Neural cell (in vitro differentiated cells): ENCODE measurements at regions not wholly inside any gene's neighbourhood (a gene's known extent, or its start where the extent isn't known, plus 50 kb on each side); places are given as distances from the start of the nearest gene placed in this dataset.

Source experiments
- H2AFZ ChIP-seq: fragments of 200-600, 300-800 bp; sonication (generic), shearing (Covaris generic); 2 replicates; pipeline ENCODE4 v1.6.0; 2014; ENCODE audit warnings: low read depth, mild to moderate bottlenecking, antibody characterized with exemption, low read length, moderate library complexity
- H3F3A ChIP-seq: fragments of 200-600 bp; shearing (Covaris generic); 2 replicates; pipeline ENCODE4 v1.6.1; 2016; ENCODE audit warnings: mild to moderate bottlenecking, moderate library complexity, mixed read lengths, antibody characterized with exemption, low read length; ENCODE audit not compliant: insufficient read depth, poor library complexity, severe bottlenecking
- H3K27ac ChIP-seq: fragments of 200-600, 300-800 bp; sonication (generic), shearing (Covaris generic); 2 replicates; pipeline ENCODE4 v1.5.1; 2014; ENCODE audit warnings: mild to moderate bottlenecking, low read length, moderate library complexity
- H3K27me3 ChIP-seq: fragments of 300-800, 200-600 bp; sonication (generic), shearing (Covaris generic); 2 replicates; pipeline ENCODE4 v1.6.0; 2014; ENCODE audit warnings: mild to moderate bottlenecking, low read depth, low read length, moderate library complexity; ENCODE audit not compliant: insufficient read depth
- H3K36me3 ChIP-seq: fragments of 300-800, 200-600 bp; sonication (generic), shearing (Covaris generic); 2 replicates; pipeline ENCODE4 v1.5.1; 2014; ENCODE audit warnings: mild to moderate bottlenecking, antibody characterized with exemption, low read length, moderate library complexity; ENCODE audit not compliant: insufficient read depth
- H3K4me2 ChIP-seq: fragments of 300-800, 200-600 bp; sonication (generic), shearing (Covaris generic); 2 replicates; pipeline ENCODE4 v1.6.0; 2014; ENCODE audit warnings: mild to moderate bottlenecking, low read length
- H3K4me3 ChIP-seq: fragments of 300-800, 200-600 bp; sonication (generic), shearing (Covaris generic); 2 replicates; pipeline ENCODE4 v1.5.1; 2014; ENCODE audit warnings: mild to moderate bottlenecking, low read length, moderate library complexity
- H3K79me2 ChIP-seq: fragments of 200-600 bp; shearing (Covaris generic); replicated peaks from 2 replicates; pipeline ENCODE4 v1.6.0; 2014; ENCODE audit warnings: mild to moderate bottlenecking, low read length, moderate library complexity; ENCODE audit not compliant: insufficient read depth
- H3K9ac ChIP-seq: fragments of 300-800, 200-600 bp; sonication (generic), shearing (Covaris generic); 2 replicates; pipeline ENCODE4 v1.6.1; 2016; ENCODE audit warnings: mild to moderate bottlenecking, low read length, mixed read lengths
- H3K9me2 ChIP-seq: fragments of 200-600 bp; shearing (Covaris generic); 2 replicates; pipeline ENCODE4 v1.6.1; 2016; ENCODE audit warnings: mild to moderate bottlenecking, low read length, mixed read lengths; ENCODE audit not compliant: insufficient read depth
- H3K9me3 ChIP-seq: fragments of 200-600, 300-800 bp; sonication (generic), shearing (Covaris generic); 2 replicates; pipeline ENCODE4 v1.6.1; 2016; ENCODE audit warnings: mild to moderate bottlenecking, mixed run types, low read length, moderate library complexity, mixed read lengths
- H4K20me1 ChIP-seq: fragments of 200-600 bp; shearing (Covaris generic); 2 replicates; pipeline ENCODE4 v1.6.1; 2016; ENCODE audit warnings: mild to moderate bottlenecking, mixed run types; ENCODE audit not compliant: insufficient read depth
- CTCF ChIP-seq: fragments of 450-650 bp; IDR thresholded peaks from 2 replicates; pipeline ENCODE4 v1.5.1; 2014; ENCODE audit warnings: antibody characterized with exemption, mild to moderate bottlenecking, moderate library complexity; ENCODE audit not compliant: poor library complexity, severe bottlenecking
- EP300 ChIP-seq: fragments of 450-650 bp; conservative IDR thresholded peaks from 2 replicates; pipeline ENCODE4 v1.6.1; 2014; ENCODE audit warnings: antibody characterized with exemption, mild to moderate bottlenecking, moderate library complexity; ENCODE audit not compliant: poor library complexity, severe bottlenecking
- EZH2 ChIP-seq: fragments of 200-600, 300-800 bp; shearing (Covaris generic), sonication (generic); IDR thresholded peaks from 2 replicates; pipeline ENCODE4 v1.6.1; 2014; ENCODE audit warnings: antibody characterized with exemption, low read length, borderline replicate concordance, mild to moderate bottlenecking; ENCODE audit not compliant: insufficient read depth, poor library complexity, severe bottlenecking
- MXI1 ChIP-seq: fragments of 450-650 bp; conservative IDR thresholded peaks from 2 replicates; pipeline ENCODE4 v1.6.1; 2014; ENCODE audit warnings: antibody characterized with exemption, mild to moderate bottlenecking; ENCODE audit not compliant: poor library complexity, severe bottlenecking
- POLR2AphosphoS5 ChIP-seq: IDR thresholded peaks from 2 replicates; pipeline ENCODE4 v1.6.1; 2012
- RAD21 ChIP-seq: fragments of 450-650 bp; conservative IDR thresholded peaks from 2 replicates; pipeline ENCODE4 v1.6.1; 2014; ENCODE audit warnings: antibody characterized with exemption, mild to moderate bottlenecking, moderate library complexity
- REST ChIP-seq: IDR thresholded peaks from 2 replicates; pipeline ENCODE4 v1.6.1; 2012; ENCODE audit warnings: borderline replicate concordance
- SMC3 ChIP-seq: fragments of 450-650 bp; conservative IDR thresholded peaks from 2 replicates; pipeline ENCODE4 v1.6.1; 2014; ENCODE audit warnings: antibody characterized with exemption, mild to moderate bottlenecking, moderate library complexity; ENCODE audit not compliant: poor library complexity
- TAF1 ChIP-seq: IDR thresholded peaks from 2 replicates; pipeline ENCODE4 v1.6.1; 2012; ENCODE audit warnings: low read depth

GRCh38 chr3:105931500-105931899, 62.7 kb upstream of the CBLB start:
- no peaks in the 10 kb centered on the region for H3K27me3 ChIP-seq
- H3K27ac ChIP-seq, result no peak overlapping the region
- H3K9me2 ChIP-seq, result no peaks in the 10 kb centered on the region
- H3K36me3 ChIP-seq, result no peaks in the 10 kb centered on the region
- no peaks in the 10 kb centered on the region for H3K9me3 ChIP-seq
- no peaks in the 10 kb centered on the region for H3K79me2 ChIP-seq
- H4K20me1 ChIP-seq, result no peaks in the 10 kb centered on the region
- H2AFZ ChIP-seq, result no peak overlapping the region
- peak overlapping the region; percentile 23 for H3K4me3 ChIP-seq
- peak overlapping the region; percentile 28 for H3K4me2 ChIP-seq
- TF ChIP-seq EP300 (peak; percentile 64), EZH2 (no peak)
- no peak overlapping the region for H3K9ac ChIP-seq
- H3F3A ChIP-seq, result no peaks in the 10 kb centered on the region

- no peak for TF ChIP-seq CTCF
- TF ChIP-seq RAD21, result no peak
- TF ChIP-seq SMC3, result no peak
- TF ChIP-seq EP300, result no peak
- TF ChIP-seq EZH2, result no peak
- TF ChIP-seq TAF1, result no peak
- TF ChIP-seq REST, result no peak
- no peak for TF ChIP-seq MXI1
- no peak for TF ChIP-seq POLR2AphosphoS5
- Histone ChIP-seq H3F3A (no peaks in the 10 kb centered on the region), H3K9me2 (no peaks in the 10 kb centered on the region), H3K4me2 (no peak overlapping the region), H3K27ac (no peak overlapping the region), H3K4me3 (no peak overlapping the region), H3K9ac (no peak overlapping the region), H4K20me1 (no peaks in the 10 kb centered on the region), H3K79me2 (no peaks in the 10 kb centered on the region), H3K36me3 (no peaks in the 10 kb centered on the region), H2AFZ (no peak overlapping the region), H3K27me3 (no peaks in the 10 kb centered on the region), H3K9me3 (no peaks in the 10 kb centered on the region)
Measured at GRCh38 chr3:105933871-105934270, 65.1 kb upstream of the CBLB start.

GRCh38 chr3:105938101-105938500, 69.3 kb upstream of the CBLB start:
- H4K20me1 ChIP-seq, result no peaks in the 10 kb centered on the region
- H3F3A ChIP-seq, result no peaks in the 10 kb centered on the region
- H3K27ac ChIP-seq, result no peak overlapping the region
- no peaks in the 10 kb centered on the region for H3K9me2 ChIP-seq
- no peak overlapping the region for H3K4me3 ChIP-seq
- H3K79me2 ChIP-seq, result no peaks in the 10 kb centered on the region
- no peak overlapping the region for H2AFZ ChIP-seq
- no peaks in the 10 kb centered on the region for H3K36me3 ChIP-seq
- no peaks in the 10 kb centered on the region for H3K9me3 ChIP-seq
- no peak overlapping the region for H3K9ac ChIP-seq
- H3K27me3 ChIP-seq, result no peaks in the 10 kb centered on the region
- no peak for TF ChIP-seq POLR2AphosphoS5
- TF ChIP-seq EP300, result no peak
- TF ChIP-seq CTCF, result no peak
- TF ChIP-seq SMC3, result no peak
- TF ChIP-seq TAF1, result no peak
- no peak for TF ChIP-seq RAD21
- TF ChIP-seq REST, result no peak
- no peak for TF ChIP-seq MXI1
- no peak for TF ChIP-seq EZH2
- H3K4me2 ChIP-seq, result no peak overlapping the region
